ENCODE measurements at regions not wholly inside any gene's neighbourhood (a gene's known extent, or its start where the extent isn't known, plus 50 kb on each side); places are given as distances from the start of the nearest gene placed in this dataset.

DNA sequence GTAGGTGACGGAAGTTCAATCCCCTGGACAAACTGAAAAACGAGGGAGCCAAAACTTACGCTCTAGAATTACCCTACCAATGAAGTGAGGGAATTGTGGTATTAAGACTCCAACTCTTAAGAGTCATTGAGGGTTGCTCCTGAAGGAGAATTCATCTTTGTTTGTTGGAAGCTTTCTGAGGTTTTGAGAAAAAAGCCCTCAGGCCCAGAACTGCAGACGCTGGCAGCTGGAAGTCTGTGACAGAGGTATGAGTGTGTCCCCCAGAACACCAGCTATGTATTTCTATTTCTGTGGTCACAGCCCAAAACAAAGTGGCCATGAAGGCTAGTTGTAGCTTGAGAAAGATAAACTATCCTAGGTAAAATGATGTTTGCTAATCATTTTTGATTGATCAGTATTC is 438.8 kb upstream of the B3GALT2 start:
- no peak for DNase-seq (ENCODE audit: low read depth)
- H3K4me3 ChIP-seq (ENCODE audit: low read length), result no peak overlapping the region
- TF ChIP-seq, protein P1, sequence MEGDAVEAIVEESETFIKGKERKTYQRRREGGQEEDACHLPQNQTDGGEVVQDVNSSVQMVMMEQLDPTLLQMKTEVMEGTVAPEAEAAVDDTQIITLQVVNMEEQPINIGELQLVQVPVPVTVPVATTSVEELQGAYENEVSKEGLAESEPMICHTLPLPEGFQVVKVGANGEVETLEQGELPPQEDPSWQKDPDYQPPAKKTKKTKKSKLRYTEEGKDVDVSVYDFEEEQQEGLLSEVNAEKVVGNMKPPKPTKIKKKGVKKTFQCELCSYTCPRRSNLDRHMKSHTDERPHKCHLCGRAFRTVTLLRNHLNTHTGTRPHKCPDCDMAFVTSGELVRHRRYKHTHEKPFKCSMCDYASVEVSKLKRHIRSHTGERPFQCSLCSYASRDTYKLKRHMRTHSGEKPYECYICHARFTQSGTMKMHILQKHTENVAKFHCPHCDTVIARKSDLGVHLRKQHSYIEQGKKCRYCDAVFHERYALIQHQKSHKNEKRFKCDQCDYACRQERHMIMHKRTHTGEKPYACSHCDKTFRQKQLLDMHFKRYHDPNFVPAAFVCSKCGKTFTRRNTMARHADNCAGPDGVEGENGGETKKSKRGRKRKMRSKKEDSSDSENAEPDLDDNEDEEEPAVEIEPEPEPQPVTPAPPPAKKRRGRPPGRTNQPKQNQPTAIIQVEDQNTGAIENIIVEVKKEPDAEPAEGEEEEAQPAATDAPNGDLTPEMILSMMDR (conservative IDR thresholded peaks at IDR 0.05; ENCODE audit: low read length), result no peak

DNA sequence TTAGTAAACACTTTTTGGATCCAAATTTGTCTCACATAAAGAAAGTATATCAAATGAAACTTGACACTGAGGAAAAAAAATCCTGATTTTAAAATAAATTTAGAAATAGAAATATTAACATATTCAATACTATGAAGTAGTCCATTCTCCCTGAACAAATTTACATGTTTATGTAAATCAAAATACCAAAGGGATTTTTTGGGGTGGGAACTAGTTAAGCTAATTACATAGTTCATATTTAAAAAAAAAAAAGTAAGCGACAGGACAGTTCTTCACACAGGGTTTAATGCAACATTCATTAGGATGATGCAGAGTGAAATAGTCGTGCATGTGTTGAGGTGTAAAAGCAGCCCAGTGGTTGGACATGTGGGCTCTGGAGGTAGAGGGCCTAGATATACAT is 433.5 kb upstream of the B3GALT2 start:
- TF ChIP-seq, protein P1 (conservative IDR thresholded peaks at IDR 0.05; ENCODE audit: low read length), result no peak
- no peak for DNase-seq (ENCODE audit: low read depth)
- no peak overlapping the region for H3K4me3 ChIP-seq (ENCODE audit: low read length)

DNA sequence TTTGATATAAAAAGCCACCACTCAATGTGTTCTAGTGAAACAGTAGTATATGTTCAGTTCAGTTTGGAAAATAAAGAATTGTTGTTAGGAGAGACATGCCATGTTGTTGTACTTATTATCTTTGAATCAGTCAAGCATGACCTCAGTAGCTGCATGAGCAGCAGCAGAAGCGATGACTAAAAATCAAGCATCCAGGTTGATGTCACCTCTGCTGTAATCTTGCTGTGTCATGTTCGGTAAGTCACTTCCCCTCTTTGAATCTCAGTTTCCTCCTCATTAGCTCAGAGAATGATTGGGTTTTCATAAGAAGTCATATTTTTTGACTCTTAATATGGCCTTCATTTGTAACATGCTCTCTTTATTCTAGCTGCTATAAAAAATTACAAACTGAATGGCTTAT is 428.4 kb upstream of the B3GALT2 start:
- DNase-seq (ENCODE audit: low read depth), result no peak
- TF ChIP-seq, protein P1 (conservative IDR thresholded peaks at IDR 0.05; ENCODE audit: low read length), result no peak
- H3K4me3 ChIP-seq (ENCODE audit: low read length), result no peak overlapping the region

DNA sequence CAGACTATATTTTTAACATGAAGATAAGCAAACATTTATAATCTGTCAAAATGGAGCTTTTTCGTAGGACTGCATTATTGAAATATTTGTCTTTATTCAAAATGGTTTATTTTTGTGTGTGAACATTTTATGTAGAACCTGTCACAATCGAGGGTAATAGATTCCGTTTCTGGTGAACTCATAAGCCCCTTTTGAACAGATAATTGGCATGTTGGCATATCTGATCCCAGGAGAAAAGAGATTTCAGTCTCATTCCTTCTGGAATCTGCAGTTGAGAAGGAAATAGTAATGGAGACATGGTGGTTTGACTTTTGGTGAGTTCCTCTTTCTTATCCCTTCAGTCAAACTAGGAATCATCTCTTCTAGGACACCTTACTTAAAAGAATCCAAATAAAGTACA is 427.9 kb upstream of the B3GALT2 start:
- H3K4me3 ChIP-seq (ENCODE audit: low read length), result no peak overlapping the region
- DNase-seq (ENCODE audit: low read depth), result no peak
- TF ChIP-seq, protein P1 (conservative IDR thresholded peaks at IDR 0.05; ENCODE audit: low read length), result no peak

DNA sequence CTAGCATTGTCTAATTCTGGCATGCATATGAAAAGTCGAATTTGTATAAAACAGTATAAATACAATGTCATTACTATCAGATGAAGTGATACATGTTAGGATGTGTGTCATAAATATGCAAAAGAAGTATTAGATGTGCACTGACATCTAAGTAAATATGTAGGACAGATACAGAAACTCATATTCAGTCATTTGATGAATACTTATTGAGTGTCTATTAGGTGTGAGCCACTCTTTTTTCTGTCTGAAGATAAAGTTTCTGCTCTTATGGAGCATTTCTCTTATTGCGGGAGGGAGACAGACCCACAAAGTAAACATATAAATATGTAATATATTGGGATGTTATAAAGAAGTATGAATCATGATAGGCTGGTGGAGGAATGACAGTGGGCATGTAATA is 426.6 kb upstream of the B3GALT2 start:
- TF ChIP-seq, protein P1 (conservative IDR thresholded peaks at IDR 0.05; ENCODE audit: low read length), result no peak
- no peak for DNase-seq (ENCODE audit: low read depth)
- no peak overlapping the region for H3K4me3 ChIP-seq (ENCODE audit: low read length)

DNA sequence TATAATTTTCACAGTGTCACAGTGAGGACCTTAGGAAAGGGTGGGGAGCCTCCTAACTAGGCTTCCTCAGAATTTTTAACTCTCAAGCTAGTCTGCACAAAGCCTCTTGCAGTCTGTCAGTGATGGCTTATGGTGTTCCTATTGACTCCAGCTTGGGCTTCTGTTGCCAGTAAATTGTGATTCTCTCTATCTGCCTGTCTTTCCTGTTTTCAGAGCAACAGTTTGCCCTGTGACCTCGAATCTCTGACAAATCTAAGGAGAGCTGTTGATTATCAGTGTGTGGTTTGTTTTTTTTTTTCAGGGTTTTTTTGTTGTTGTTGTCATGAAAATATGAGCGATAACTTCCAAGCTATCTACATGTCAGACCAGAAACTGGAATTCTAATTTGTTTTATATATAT is 423.2 kb upstream of the B3GALT2 start:
- TF ChIP-seq, protein P1 (conservative IDR thresholded peaks at IDR 0.05; ENCODE audit: low read length), result no peak
- H3K4me3 ChIP-seq (ENCODE audit: low read length), result no peak overlapping the region
- DNase-seq (ENCODE audit: low read depth), result no peak

DNA sequence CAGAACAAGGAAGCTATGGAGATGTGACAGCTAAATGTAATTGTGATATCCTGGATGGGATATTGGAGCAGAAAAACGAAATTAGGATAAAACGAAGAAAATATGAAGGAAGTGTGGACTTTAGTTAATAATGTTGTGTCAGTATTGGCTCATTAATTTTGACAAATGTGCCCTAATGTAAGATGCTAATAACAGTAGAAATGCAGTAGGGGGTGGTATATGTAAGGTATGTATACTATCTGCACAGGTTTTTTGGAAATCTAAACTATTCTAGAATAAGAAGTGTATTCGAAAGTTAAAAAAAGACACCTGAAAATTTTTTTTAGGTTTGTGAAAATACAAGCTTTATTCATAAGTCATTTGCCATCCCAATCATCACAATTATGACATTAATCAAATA is 421.4 kb upstream of the B3GALT2 start:
- TF ChIP-seq, protein P1 (conservative IDR thresholded peaks at IDR 0.05; ENCODE audit: low read length), result no peak
- DNase-seq (ENCODE audit: low read depth), result no peak
- no peak overlapping the region for H3K4me3 ChIP-seq (ENCODE audit: low read length)
